MM.1S (cell line): ENCODE measurements at regions not wholly inside any gene's neighbourhood (a gene's known extent, or its start where the extent isn't known, plus 50 kb on each side); places are given as distances from the start of the nearest gene placed in this dataset.

Experiments
- DNase-seq: peaks from one replicate; pipeline ENCODE4 v3.0.0-alpha.2; 2015
- H2AFZ ChIP-seq: fragments of 300-600 bp; sonication (generic); 2 replicates; pipeline ENCODE4 v1.6.0; 2016; ENCODE audit warnings: antibody characterized with exemption, low read length
- H3F3A ChIP-seq: fragments of 300-600 bp; sonication (generic); 2 replicates; pipeline ENCODE4 v1.6.1; 2016; ENCODE audit warnings: mild to moderate bottlenecking, antibody characterized with exemption, low read length, moderate library complexity, mixed read lengths; ENCODE audit not compliant: insufficient read depth
- H3K27ac ChIP-seq: fragments of 300-600 bp; sonication (generic); 2 replicates; pipeline ENCODE4 v1.5.1; 2016; ENCODE audit warnings: mild to moderate bottlenecking, low read length
- H3K27me3 ChIP-seq: fragments of 300-600 bp; sonication (generic); replicated peaks from 2 replicates; pipeline ENCODE4 v1.6.0; 2016; ENCODE audit warnings: low read length; ENCODE audit not compliant: insufficient read depth
- H3K36me3 ChIP-seq: fragments of 300-600 bp; sonication (generic); replicated peaks from 2 replicates; pipeline ENCODE4 v1.6.1; 2016; ENCODE audit warnings: mild to moderate bottlenecking, low read length, mixed read lengths; ENCODE audit not compliant: insufficient read depth
- H3K4me1 ChIP-seq: fragments of 300-600 bp; sonication (generic); 2 replicates; pipeline ENCODE4 v1.6.1; 2016; ENCODE audit warnings: low read length, mixed read lengths
- H3K4me2 ChIP-seq: fragments of 300-600 bp; sonication (generic); 2 replicates; pipeline ENCODE4 v1.6.0; 2016; ENCODE audit warnings: low read depth, low read length
- H3K4me3 ChIP-seq: fragments of 300-600 bp; sonication (generic); 2 replicates; pipeline ENCODE4 v1.5.1; 2016; ENCODE audit warnings: low read length, mixed read lengths
- H3K79me2 ChIP-seq: fragments of 300-600 bp; sonication (generic); 2 replicates; pipeline ENCODE4 v1.6.1; 2016; ENCODE audit warnings: mixed run types, low read length, mixed read lengths
- H3K9ac ChIP-seq: fragments of 300-600 bp; sonication (generic); 2 replicates; pipeline ENCODE4 v1.6.1; 2016; ENCODE audit warnings: low read length, mixed read lengths
- H3K9me2 ChIP-seq: fragments of 300-600 bp; sonication (generic); replicated peaks from 2 replicates; pipeline ENCODE4 v1.6.1; 2016; ENCODE audit warnings: mild to moderate bottlenecking, low read length, mixed read lengths; ENCODE audit not compliant: insufficient read depth
- H3K9me3 ChIP-seq: fragments of 300-600 bp; sonication (generic); replicated peaks from 2 replicates; pipeline ENCODE4 v1.6.1; 2016; ENCODE audit warnings: mild to moderate bottlenecking, low read length, mixed read lengths; ENCODE audit not compliant: insufficient read depth
- H4K20me1 ChIP-seq: fragments of 300-600 bp; sonication (generic); 2 replicates; pipeline ENCODE4 v1.6.1; 2016; ENCODE audit warnings: mild to moderate bottlenecking, low read length, moderate library complexity, mixed read lengths; ENCODE audit not compliant: insufficient read depth
- EZH2 ChIP-seq: fragments of 300-600 bp; sonication (generic); optimal IDR thresholded peaks from 2 replicates; pipeline ENCODE3; 2017; ENCODE audit warnings: low read depth, mild to moderate bottlenecking, antibody characterized with exemption, low read length, mixed read lengths
- EZH2phosphoT487 ChIP-seq: fragments of 300-600 bp; sonication (generic); IDR thresholded peaks from 2 replicates; pipeline ENCODE4 v1.6.1; 2018; ENCODE audit warnings: antibody characterized with exemption, low read length
- TF ChIP-seq, protein P1 (sequence below): fragments of 300-600 bp; sonication (generic); IDR thresholded peaks from 2 replicates; pipeline ENCODE4 v1.5.1; 2016; ENCODE audit warnings: antibody characterized with exemption, low read length, mixed read lengths

DNA sequence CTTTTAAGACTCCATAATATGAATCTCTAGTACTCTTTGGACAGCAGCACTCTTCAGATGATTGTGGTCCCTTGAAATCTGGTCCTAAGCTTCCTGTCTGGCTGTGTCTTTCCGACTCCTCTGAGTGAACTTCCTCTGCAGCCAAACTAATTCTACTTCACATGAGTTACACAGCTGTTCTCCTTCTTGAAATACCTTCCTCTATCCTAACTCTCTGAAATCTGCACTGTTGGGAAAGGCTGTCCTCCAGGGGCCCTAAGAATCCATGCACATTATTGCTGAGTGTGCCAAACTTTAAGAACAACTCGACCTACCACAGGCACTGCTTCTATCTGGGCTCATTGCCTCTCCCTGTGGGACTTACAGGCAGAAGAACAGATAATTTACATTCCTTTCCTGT lies 217.3 kb upstream of the ARHGAP42 start:
- H3K79me2 ChIP-seq: no peaks in the 10 kb centered on the region
- TF ChIP-seq, protein P1, sequence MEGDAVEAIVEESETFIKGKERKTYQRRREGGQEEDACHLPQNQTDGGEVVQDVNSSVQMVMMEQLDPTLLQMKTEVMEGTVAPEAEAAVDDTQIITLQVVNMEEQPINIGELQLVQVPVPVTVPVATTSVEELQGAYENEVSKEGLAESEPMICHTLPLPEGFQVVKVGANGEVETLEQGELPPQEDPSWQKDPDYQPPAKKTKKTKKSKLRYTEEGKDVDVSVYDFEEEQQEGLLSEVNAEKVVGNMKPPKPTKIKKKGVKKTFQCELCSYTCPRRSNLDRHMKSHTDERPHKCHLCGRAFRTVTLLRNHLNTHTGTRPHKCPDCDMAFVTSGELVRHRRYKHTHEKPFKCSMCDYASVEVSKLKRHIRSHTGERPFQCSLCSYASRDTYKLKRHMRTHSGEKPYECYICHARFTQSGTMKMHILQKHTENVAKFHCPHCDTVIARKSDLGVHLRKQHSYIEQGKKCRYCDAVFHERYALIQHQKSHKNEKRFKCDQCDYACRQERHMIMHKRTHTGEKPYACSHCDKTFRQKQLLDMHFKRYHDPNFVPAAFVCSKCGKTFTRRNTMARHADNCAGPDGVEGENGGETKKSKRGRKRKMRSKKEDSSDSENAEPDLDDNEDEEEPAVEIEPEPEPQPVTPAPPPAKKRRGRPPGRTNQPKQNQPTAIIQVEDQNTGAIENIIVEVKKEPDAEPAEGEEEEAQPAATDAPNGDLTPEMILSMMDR: no peak
- TF ChIP-seq EZH2: no peak
- H2AFZ ChIP-seq: no peak overlapping the region
- H3K4me2 ChIP-seq: no peak overlapping the region
- no peaks in the 10 kb centered on the region for H3K27me3 ChIP-seq
- H4K20me1 ChIP-seq: no peaks in the 10 kb centered on the region
- H3K9me3 ChIP-seq: no peaks in the 10 kb centered on the region
- no peaks in the 10 kb centered on the region for H3F3A ChIP-seq
- H3K4me1 ChIP-seq: no peaks in the 10 kb centered on the region
- H3K9ac ChIP-seq: no peak overlapping the region
- no peaks in the 10 kb centered on the region for H3K36me3 ChIP-seq
- no peak overlapping the region for H3K4me3 ChIP-seq
- H3K9me2 ChIP-seq: no peaks in the 10 kb centered on the region
- no peak overlapping the region for H3K27ac ChIP-seq
- no peak for DNase-seq

GRCh38 chr11:100472727-100473389 lies 214.2 kb upstream of the ARHGAP42 start:
- no peaks in the 10 kb centered on the region for H3F3A ChIP-seq
- no peaks in the 10 kb centered on the region for H3K36me3 ChIP-seq
- H3K79me2 ChIP-seq: no peaks in the 10 kb centered on the region
- no peaks in the 10 kb centered on the region for H3K9me3 ChIP-seq
- H3K4me1 ChIP-seq: no peaks in the 10 kb centered on the region
- H3K4me3 ChIP-seq: no peak overlapping the region
- TF ChIP-seq, protein P1: no peak
- TF ChIP-seq EZH2phosphoT487 (no peak), EZH2 (no peak)
- H3K4me2 ChIP-seq: no peak overlapping the region
- no peak overlapping the region for H2AFZ ChIP-seq
- no peaks in the 10 kb centered on the region for H3K27me3 ChIP-seq
- no peak overlapping the region for H3K27ac ChIP-seq
- H4K20me1 ChIP-seq: no peaks in the 10 kb centered on the region
- H3K9ac ChIP-seq: no peak overlapping the region
- no peaks in the 10 kb centered on the region for H3K9me2 ChIP-seq
- DNase-seq: no peak

DNA sequence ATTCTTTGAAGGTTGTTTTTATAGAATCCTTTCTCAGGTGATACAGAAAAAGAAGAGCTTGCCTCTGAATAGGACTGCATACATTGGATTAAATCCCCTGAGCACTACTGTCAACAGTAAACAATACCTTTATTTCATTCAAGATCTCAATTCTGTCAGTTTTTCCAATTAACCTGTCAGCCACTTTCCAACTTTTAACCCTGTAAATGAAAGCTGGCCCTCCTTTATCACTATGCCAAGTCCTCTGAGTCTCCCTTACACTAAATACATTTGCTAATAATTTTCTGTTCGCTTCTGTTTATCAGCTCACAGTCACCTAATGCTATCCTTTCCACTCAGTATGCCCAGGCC lies 213.7 kb upstream of the ARHGAP42 start:
- Histone ChIP-seq H3K27ac (no peak overlapping the region), H3K9me3 (no peaks in the 10 kb centered on the region), H3K9me2 (no peaks in the 10 kb centered on the region), H3K4me3 (no peak overlapping the region), H3K27me3 (no peaks in the 10 kb centered on the region), H2AFZ (no peak overlapping the region), H4K20me1 (no peaks in the 10 kb centered on the region), H3K4me2 (no peak overlapping the region), H3F3A (no peaks in the 10 kb centered on the region), H3K36me3 (no peaks in the 10 kb centered on the region), H3K79me2 (no peaks in the 10 kb centered on the region), H3K9ac (no peak overlapping the region), H3K4me1 (no peaks in the 10 kb centered on the region)
- no peak for DNase-seq
- no peak for TF ChIP-seq EZH2phosphoT487
- no peak for TF ChIP-seq EZH2
- TF ChIP-seq, protein P1: no peak
